Gastrocnemius medialis (tissue), 4 donors: ENCODE measurements at regions not wholly inside any gene's neighbourhood (a gene's known extent, or its start where the extent isn't known, plus 50 kb on each side); places are given as distances from the start of the nearest gene placed in this dataset.

Source experiments
- ATAC-seq, 2 donors: fragments of 150-250 bp; one replicate each; pipeline ENCODE4 v1.9.1; 2016
- DNase-seq, 2 donors: peaks; one replicate each; pipeline ENCODE4 v3.0.0-alpha.2; 2019
- H3K27ac ChIP-seq, 4 donors: fragments of 200-600 bp; sonication (generic); 1 replicate in 1 of 4; 2 replicates in 3 of 4; pipeline ENCODE4 v1.5.1; 2016 to 2018; ENCODE audit warnings: mild to moderate bottlenecking in 2 of 4, moderate library complexity in 1 of 4
- H3K27me3 ChIP-seq, 3 donors: fragments of 200-600 bp; sonication (generic) in 2 of 3; 1 replicate in 1 of 3; 2 replicates in 2 of 3; pipeline versions ENCODE4 v1.5.1 to v1.6.0; 2016 to 2019; ENCODE audit warnings: mild to moderate bottlenecking in 1 of 3, moderate library complexity in 1 of 3
- H3K36me3 ChIP-seq, 2 donors: fragments of 200-600 bp; sonication (generic) in 1 of 2; one replicate each; pipeline ENCODE4 v1.5.1; 2017 to 2018
- H3K4me1 ChIP-seq, 2 donors: fragments of 200-600 bp; sonication (generic) in 1 of 2; one replicate each; pipeline ENCODE4 v1.5.1; 2016 to 2017; ENCODE audit warnings: mild to moderate bottlenecking in 2 of 2
- H3K4me3 ChIP-seq, 4 donors: fragments of 200-600 bp; sonication (generic) in 3 of 4; 1 replicate in 1 of 4; 2 replicates in 3 of 4; pipeline ENCODE4 v1.5.1; 2016 to 2019; ENCODE audit warnings: mild to moderate bottlenecking in 2 of 4
- H3K9me3 ChIP-seq, 3 donors: fragments of 200-600 bp; sonication (generic) in 2 of 3; 1 replicate in 1 of 3; 2 replicates in 2 of 3; pipeline ENCODE4 v1.5.1; 2016 to 2019
- CTCF ChIP-seq, 5 experiments: fragments of 450-650 bp in 3 of 5; fragments of 200-600 bp in 2 of 5; sonication (generic) in 2 of 5; IDR thresholded peaks in 4 of 5; conservative IDR thresholded peaks in 1 of 5; 1 replicate in 4 of 5; 2 replicates in 1 of 5; pipeline ENCODE4 v1.5.1; 2016 to 2019; ENCODE audit warnings: antibody characterized with exemption in 5 of 5, mild to moderate bottlenecking in 3 of 5, moderate library complexity in 3 of 5
- POLR2A ChIP-seq, 2 donors: fragments of 450-650 bp; IDR thresholded peaks; one replicate each; pipeline ENCODE4 v1.6.1; 2017; ENCODE audit warnings: antibody characterized with exemption in 2 of 2, mild to moderate bottlenecking in 2 of 2, moderate library complexity in 2 of 2
- in situ Hi-C, 4 donors: fragments of 200-750 bp; cut with MboI; loops; one replicate each; pipeline versions ENCODE4 v1.15.0 to v1.8.0; 2017; ENCODE audit warnings: low sequenced_read_pairs in 4 of 4
- intact Hi-C: fragments of 100-400 bp; cut with DNase I; formaldehyde crosslinking; loops from one replicate; pipeline ENCODE4 v1.15.1; 2023; ENCODE audit warnings: low total_unique reads

- TF ChIP-seq CTCF (IDR thresholded peaks at IDR 0.05 in 4 of 5, conservative IDR thresholded peaks at IDR 0.05 in 1 of 5) (no peak), POLR2A (IDR thresholded peaks at IDR 0.05) (no peak)
- no peak for ATAC-seq
- H3K4me3 ChIP-seq = no peak overlapping the region
- H3K27ac ChIP-seq = no peak overlapping the region
- no peaks in the 10 kb centered on the region for H3K36me3 ChIP-seq
- no peaks in the 10 kb centered on the region for H3K9me3 ChIP-seq
- H3K4me1 ChIP-seq = no peaks in the 10 kb centered on the region
- no peaks in the 10 kb centered on the region for H3K27me3 ChIP-seq
- in situ Hi-C loops = no loop called here
- intact Hi-C loops = no loop called here
- no peak for DNase-seq
Observed at GRCh38 chr4:164531336-164531735, 222.6 kb upstream of the SMIM31 start.

GRCh38 chr4:164536814-164537213 is 217.1 kb upstream of the SMIM31 start:
- intact Hi-C loops (no loop called here), in situ Hi-C loops (no loop called here)
- peak; percentile 39 to 54 for ATAC-seq
- H3K36me3 ChIP-seq = no peaks in the 10 kb centered on the region
- H3K27ac ChIP-seq = no peak overlapping the region
- H3K4me3 ChIP-seq = no peak overlapping the region
- no peak for DNase-seq
- no peaks in the 10 kb centered on the region for H3K27me3 ChIP-seq
- H3K4me1 ChIP-seq = no peaks in the 10 kb centered on the region
- TF ChIP-seq CTCF (IDR thresholded peaks at IDR 0.05 in 4 of 5, conservative IDR thresholded peaks at IDR 0.05 in 1 of 5) (no peak), POLR2A (IDR thresholded peaks at IDR 0.05) (no peak)
- H3K9me3 ChIP-seq = no peaks in the 10 kb centered on the region

- no peak for ATAC-seq
- Histone ChIP-seq H3K9me3 (no peaks in the 10 kb centered on the region), H3K4me1 (no peaks in the 10 kb centered on the region), H3K36me3 (no peaks in the 10 kb centered on the region), H3K27me3 (no peaks in the 10 kb centered on the region), H3K27ac (no peak overlapping the region), H3K4me3 (no peak overlapping the region)
- DNase-seq = no peak
- in situ Hi-C loops (no loop called here), intact Hi-C loops (no loop called here)
- no peak for TF ChIP-seq CTCF (IDR thresholded peaks at IDR 0.05 in 4 of 5, conservative IDR thresholded peaks at IDR 0.05 in 1 of 5)
- no peak for TF ChIP-seq POLR2A (IDR thresholded peaks at IDR 0.05)
Observed at GRCh38 chr4:164538097-164538496, 215.8 kb upstream of the SMIM31 start.

- Histone ChIP-seq H3K27ac (no peak overlapping the region), H3K27me3 (no peaks in the 10 kb centered on the region), H3K36me3 (no peaks in the 10 kb centered on the region), H3K4me1 (no peaks in the 10 kb centered on the region), H3K4me3 (no peak overlapping the region), H3K9me3 (no peaks in the 10 kb centered on the region)
- no peak for ATAC-seq
- TF ChIP-seq CTCF (IDR thresholded peaks at IDR 0.05 in 4 of 5, conservative IDR thresholded peaks at IDR 0.05 in 1 of 5) (no peak), POLR2A (IDR thresholded peaks at IDR 0.05) (no peak)
- intact Hi-C loops (no loop called here), in situ Hi-C loops (no loop called here)
- no peak for DNase-seq
Observed at GRCh38 chr4:164540987-164541386, 212.9 kb upstream of the SMIM31 start.

GRCh38 chr4:164542431-164542830 is 211.5 kb upstream of the SMIM31 start:
- ATAC-seq = no peak
- Histone ChIP-seq H3K27me3 (no peaks in the 10 kb centered on the region), H3K4me3 (no peak overlapping the region), H3K27ac (no peak overlapping the region), H3K36me3 (no peaks in the 10 kb centered on the region), H3K9me3 (no peaks in the 10 kb centered on the region), H3K4me1 (no peaks in the 10 kb centered on the region)
- DNase-seq = no peak
- in situ Hi-C loops (no loop called here), intact Hi-C loops (no loop called here)
- TF ChIP-seq CTCF (IDR thresholded peaks at IDR 0.05 in 4 of 5, conservative IDR thresholded peaks at IDR 0.05 in 1 of 5) (no peak), POLR2A (IDR thresholded peaks at IDR 0.05) (no peak)
